HepG2 (cell line): ENCODE measurements at regions not wholly inside any gene's neighbourhood (a gene's known extent, or its start where the extent isn't known, plus 50 kb on each side); places are given as distances from the start of the nearest gene placed in this dataset.

Experiments used
- ATAC-seq: fragments of 200-7000 bp; cut with Tn5 transposase; 3 replicates; pipeline ENCODE4 v1.9.1; 2020; ENCODE audit warnings: mild to moderate bottlenecking, moderate library complexity
- BruUV-seq: library from RNA; stranded (reverse); fragments of 400-500 nt; replicated peaks from 2 replicates; lab custom pipeline; 2021; lab: Mats Ljungman, UMichigan
- CTCF ChIA-PET: fragments of 300-600 bp; formaldehyde crosslinking; extraction: SDS; loops from one replicate; lab custom pipeline; 2021; ENCODE audit warnings: low total read pairs, inconsistent platforms, low intra/inter-chr PET ratio; lab: Yijun Ruan, JAX
- POLR2A ChIA-PET: fragments of 350-600 bp; sonication (Branson Sonifier 250); formaldehyde crosslinking; loops from one replicate; lab custom pipeline; 2020; ENCODE audit warnings: antibody characterized with exemption, inconsistent platforms; lab: Yijun Ruan, JAX
- DNase-seq: peaks from one replicate; pipeline ENCODE4 v3.0.0-alpha.2; 2015; ENCODE audit warnings: low spot score
- FAIRE-seq: peaks from 3 replicates; lab custom pipeline; 2011; peaks lifted over from hg19 to GRCh38; lab: Jason Lieb, UNC
- H2AFZ ChIP-seq: one replicate; pipeline ENCODE4 v1.6.1; 2011; ENCODE audit warnings: low read length, inconsistent platforms
- H3K27ac ChIP-seq: fragments of 300-600 bp; 3 replicates; pipeline ENCODE4 v1.8.0; 2011; ENCODE audit warnings: mixed run types, mild to moderate bottlenecking, mixed read lengths, low read length, inconsistent platforms; ENCODE audit not compliant: insufficient read depth; ENCODE audit errors: extremely low read length
- H3K27me3 ChIP-seq, 2 experiments: fragments of 200-600 bp in 1 of 2; 2 replicates in 1 of 2; 3 replicates in 1 of 2; pipeline versions ENCODE4 v1.6.0 to v1.8.0; 2011; ENCODE audit warnings: low read length in 2 of 2, mild to moderate bottlenecking in 2 of 2, moderate library complexity in 2 of 2, inconsistent platforms in 1 of 2; ENCODE audit not compliant: insufficient read depth in 2 of 2, control insufficient read depth in 1 of 2
- H3K36me3 ChIP-seq, 2 experiments: fragments of 200-600 bp in 1 of 2; replicated peaks in 1 of 2; 2 replicates in 1 of 2; 3 replicates in 1 of 2; pipeline versions ENCODE4 v1.5.1 to v1.8.0; 2011; ENCODE audit warnings: low read length in 2 of 2, inconsistent platforms in 1 of 2; ENCODE audit not compliant: insufficient read depth in 2 of 2, control insufficient read depth in 1 of 2
- H3K4me1 ChIP-seq: 2 replicates; pipeline ENCODE4 v1.5.1; 2012; ENCODE audit warnings: low read length, inconsistent platforms; ENCODE audit not compliant: insufficient read depth
- H3K4me2 ChIP-seq: 2 replicates; pipeline ENCODE4 v1.6.0; 2011; ENCODE audit warnings: low read depth, low read length, inconsistent platforms
- H3K4me3 ChIP-seq, 3 experiments: fragments of 200-600 bp in 1 of 3; sonication (generic), shearing (Covaris generic) in 1 of 3; replicated peaks in 1 of 3; 2 replicates each; pipeline ENCODE4 v1.5.1; 2011 to 2016; ENCODE audit warnings: low read length in 3 of 3, inconsistent platforms in 2 of 3, low read depth in 2 of 3, mild to moderate bottlenecking in 2 of 3, control low read depth in 1 of 3, mixed read lengths in 1 of 3; ENCODE audit not compliant: insufficient read depth in 1 of 3
- H3K79me2 ChIP-seq: one replicate; pipeline ENCODE4 v1.6.1; 2011; ENCODE audit warnings: low read length, inconsistent platforms; ENCODE audit not compliant: insufficient read depth
- H3K9ac ChIP-seq: 2 replicates; pipeline ENCODE4 v1.6.0; 2011; ENCODE audit warnings: mild to moderate bottlenecking, low read depth, low read length, inconsistent platforms; ENCODE audit not compliant: insufficient read depth
- H3K9me3 ChIP-seq: 2 replicates; pipeline ENCODE4 v1.5.1; 2012; ENCODE audit warnings: mild to moderate bottlenecking, low read length
- H4K20me1 ChIP-seq: 2 replicates; pipeline ENCODE4 v1.6.0; 2011; ENCODE audit warnings: inconsistent platforms, mild to moderate bottlenecking, low read length, moderate library complexity; ENCODE audit not compliant: insufficient read depth
- AHR ChIP-seq: IDR thresholded peaks from 2 replicates; pipeline ENCODE4 v1.6.1; 2018; ENCODE audit warnings: missing genetic modification reagents, missing compliant biosample characterization
- CEBPB ChIP-seq: IDR thresholded peaks from 2 replicates; pipeline ENCODE4 v1.6.1; 2011; ENCODE audit warnings: low read depth, low read length, improper control_type of control experiment, borderline replicate concordance
- HOXA7 ChIP-seq: sonication (generic); formaldehyde crosslinking; IDR thresholded peaks from 2 replicates; pipeline ENCODE4 v1.8.1; 2022; ENCODE audit warnings: mild to moderate bottlenecking, missing genetic modification reagents, moderate library complexity
- MED8 ChIP-seq: sonication (generic); formaldehyde crosslinking; IDR thresholded peaks from 2 replicates; pipeline ENCODE4 v1.8.1; 2023; ENCODE audit warnings: mild to moderate bottlenecking, missing genetic modification reagents; ENCODE audit not compliant: insufficient replicate concordance
- MXI1 ChIP-seq: IDR thresholded peaks from 3 replicates; pipeline ENCODE4 v1.6.1; 2012; ENCODE audit warnings: low read depth, low read length, inconsistent platforms, borderline replicate concordance
- PRPF4 ChIP-seq: fragments of 200-400 bp; formaldehyde crosslinking; IDR thresholded peaks from 2 replicates; pipeline ENCODE4 v1.6.1; 2016; ENCODE audit warnings: low read length, low read depth; ENCODE audit not compliant: poor library complexity, severe bottlenecking
- SOX13 ChIP-seq, 3 experiments: fragments of 450-650 bp in 1 of 3; sonication (generic) in 1 of 3; formaldehyde crosslinking in 1 of 3; IDR thresholded peaks in 2 of 3; conservative IDR thresholded peaks in 1 of 3; 2 replicates each; pipeline versions ENCODE4 v1.5.0 to v1.6.1; 2016 to 2020; ENCODE audit warnings: antibody characterized with exemption in 1 of 3, mild to moderate bottlenecking in 1 of 3, missing compliant biosample characterization in 1 of 3, missing genetic modification reagents in 1 of 3, moderate library complexity in 1 of 3
- THAP11 ChIP-seq: IDR thresholded peaks from 2 replicates; pipeline ENCODE4 v1.6.1; 2016; ENCODE audit warnings: missing biosample characterization, missing genetic modification reagents
- U2AF2 ChIP-seq: fragments of 200-400 bp; formaldehyde crosslinking; IDR thresholded peaks from 2 replicates; pipeline ENCODE4 v1.6.1; 2017; ENCODE audit warnings: low read depth, mild to moderate bottlenecking, low read length
- ZNF337 ChIP-seq: sonication (generic); formaldehyde crosslinking; IDR thresholded peaks from 2 replicates; pipeline ENCODE4 v1.5.1; 2020; ENCODE audit warnings: missing genetic modification reagents, low read depth, mild to moderate bottlenecking, borderline replicate concordance
- ZNF552 ChIP-seq: sonication (generic); formaldehyde crosslinking; IDR thresholded peaks from 2 replicates; pipeline ENCODE4 v1.9.0; 2022; ENCODE audit warnings: missing genetic modification reagents, mild to moderate bottlenecking, borderline replicate concordance
- ZNF660 ChIP-seq: sonication (generic); formaldehyde crosslinking; IDR thresholded peaks from 2 replicates; pipeline ENCODE4 v1.5.1; 2020; ENCODE audit warnings: mild to moderate bottlenecking, low read depth, missing genetic modification reagents, borderline replicate concordance
- ZSCAN20 ChIP-seq: sonication (generic); formaldehyde crosslinking; IDR thresholded peaks from 2 replicates; pipeline ENCODE4 v1.4.0; 2020; ENCODE audit warnings: missing genetic modification reagents, mild to moderate bottlenecking, borderline replicate concordance
- WGBS: methylation state at CpG from one replicate; pipeline ENCODE4 v1.1.6; 2017; ENCODE audit warnings: low lambda C conversion rate; 5-methylcytosine and 5-hydroxymethylcytosine counted together
- in situ Hi-C: cut with HindIII; loops from 2 replicates; pipeline ENCODE4 v1.10.0; 2017; ENCODE audit warnings: low pct_unique_long_range_greater_than_20kb; ENCODE audit not compliant: extremely low pct_ligation_motif_present
- intact Hi-C: fragments of 100-400 bp; cut with micrococcal nuclease; formaldehyde crosslinking; loops from one replicate; pipeline ENCODE4 v1.10.0; 2022; ENCODE audit not compliant: unreplicated experiment
- TF ChIP-seq, protein P1 (sequence below): sonication (generic); formaldehyde crosslinking; conservative IDR thresholded peaks from 2 replicates; pipeline ENCODE4 v1.4.0; 2020; ENCODE audit warnings: missing genetic modification reagents

DNA sequence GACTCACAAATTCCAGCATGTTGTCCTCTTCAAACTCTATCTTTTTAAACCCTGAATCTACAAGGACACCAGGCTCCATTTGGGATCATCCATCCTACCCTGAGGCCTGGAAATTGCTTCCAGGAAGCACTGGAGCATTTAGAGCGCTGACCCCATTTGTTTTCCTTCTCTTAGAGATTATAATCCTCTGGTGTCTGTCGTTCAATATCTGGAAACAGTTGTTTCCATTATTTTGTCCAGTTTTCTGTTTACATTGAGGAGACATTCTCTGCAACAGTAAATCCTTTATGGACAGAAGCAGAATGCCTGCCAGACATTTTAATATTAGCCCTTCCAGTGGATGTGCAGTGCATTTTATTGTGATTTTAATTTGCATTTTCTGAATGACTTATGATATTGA is 119.4 kb upstream of the MEOX2 start:
- ATAC-seq (no peak), DNase-seq (no peak), FAIRE-seq (no peak)
- Histone ChIP-seq H3K9ac (no peak overlapping the region), H3K27ac (no peak overlapping the region), H3K36me3 (no peaks in the 10 kb centered on the region), H3K4me3 (no peak overlapping the region), H3K4me1 (no peaks in the 10 kb centered on the region), H3K79me2 (no peaks in the 10 kb centered on the region), H3K4me2 (no peak overlapping the region), H3K9me3 (peaks cover 67% of the 10 kb centered on the region), H2AFZ (no peak overlapping the region), H3K27me3 (no peaks in the 10 kb centered on the region), H4K20me1 (no peaks in the 10 kb centered on the region)
- CTCF ChIA-PET: no interaction called here
- BruUV-seq: no TSS peak
- intact Hi-C loops (no loop called here), in situ Hi-C loops (no loop called here)
- TF ChIP-seq THAP11 (no peak), PRPF4 (no peak), ZNF552 (no peak), ZNF660 (no peak), MXI1 (no peak), U2AF2 (no peak), SOX13 (IDR thresholded peaks at IDR 0.05) (no peak), SOX13 (CRISPR knock-in tag; conservative IDR thresholded peaks at IDR 0.05 in 1 of 2, IDR thresholded peaks at IDR 0.05 in 1 of 2) (no peak), AHR (CRISPR knock-in tag) (no peak), CEBPB (no peak)
- WGBS: 0% methylated on average over 2 of the region's 2 CpGs
- POLR2A ChIA-PET: no interaction called here

DNA sequence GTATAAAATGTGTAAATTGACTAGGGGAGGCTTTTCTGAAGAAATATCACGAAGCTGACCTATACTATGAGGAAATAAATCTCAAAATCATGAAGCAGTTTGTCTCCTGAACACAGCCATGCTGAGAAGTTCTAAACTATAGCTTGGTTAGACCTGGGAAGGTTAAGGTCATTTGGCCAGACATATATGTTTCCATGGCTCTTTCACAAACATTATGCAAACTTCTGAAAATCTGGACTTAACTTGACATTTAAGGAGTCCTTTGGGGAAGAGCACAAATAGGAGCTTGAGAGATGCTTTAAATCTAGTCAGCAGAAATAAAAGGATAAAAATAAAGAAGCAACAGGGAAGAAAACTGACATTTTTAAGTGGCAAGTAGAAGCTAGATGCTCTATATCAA is 115.9 kb upstream of the MEOX2 start:
- WGBS: 0% methylated on average over 1 of the region's 1 CpG
- Histone ChIP-seq H3K4me2 (no peak overlapping the region), H3K27me3 (no peaks in the 10 kb centered on the region), H3K79me2 (no peaks in the 10 kb centered on the region), H3K4me3 (no peak overlapping the region), H2AFZ (no peak overlapping the region), H3K4me1 (no peaks in the 10 kb centered on the region), H3K36me3 (no peaks in the 10 kb centered on the region), H3K9me3 (peaks cover 58% of the 10 kb centered on the region), H4K20me1 (no peaks in the 10 kb centered on the region), H3K27ac (no peak overlapping the region), H3K9ac (no peak overlapping the region)
- ChIA-PET CTCF (no interaction called here), POLR2A (no interaction called here)
- no peak for ATAC-seq
- DNase-seq: no peak
- intact Hi-C loops: no loop called here
- no peak for FAIRE-seq
- in situ Hi-C loops: no loop called here
- BruUV-seq: no TSS peak
- TF ChIP-seq, protein P1, sequence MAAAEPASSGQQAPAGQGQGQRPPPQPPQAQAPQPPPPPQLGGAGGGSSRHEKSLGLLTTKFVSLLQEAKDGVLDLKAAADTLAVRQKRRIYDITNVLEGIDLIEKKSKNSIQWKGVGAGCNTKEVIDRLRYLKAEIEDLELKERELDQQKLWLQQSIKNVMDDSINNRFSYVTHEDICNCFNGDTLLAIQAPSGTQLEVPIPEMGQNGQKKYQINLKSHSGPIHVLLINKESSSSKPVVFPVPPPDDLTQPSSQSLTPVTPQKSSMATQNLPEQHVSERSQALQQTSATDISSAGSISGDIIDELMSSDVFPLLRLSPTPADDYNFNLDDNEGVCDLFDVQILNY (CRISPR knock-in tag): no peak
- TF ChIP-seq HOXA7 (no peak), ZSCAN20 (CRISPR knock-in tag) (no peak), MED8 (CRISPR knock-in tag) (no peak), ZNF337 (CRISPR knock-in tag) (no peak)
